NT2/D1 (cell line): ENCODE measurements at regions not wholly inside any gene's neighbourhood (a gene's known extent, or its start where the extent isn't known, plus 50 kb on each side); places are given as distances from the start of the nearest gene placed in this dataset.

ENCODE experiments used
- SUZ12 ChIP-seq: IDR thresholded peaks from 2 replicates; pipeline ENCODE4 v1.6.1; 2011; ENCODE audit not compliant: insufficient read length, insufficient read depth; ENCODE audit errors: extremely low read depth
- YY1 ChIP-seq: IDR thresholded peaks from 2 replicates; pipeline ENCODE4 v1.6.1; 2011; ENCODE audit not compliant: insufficient read length, insufficient read depth
- ZNF274 ChIP-seq: IDR thresholded peaks from 2 replicates; pipeline ENCODE4 v1.6.1; 2011; ENCODE audit warnings: mild to moderate bottlenecking, low read depth, low read length

DNA sequence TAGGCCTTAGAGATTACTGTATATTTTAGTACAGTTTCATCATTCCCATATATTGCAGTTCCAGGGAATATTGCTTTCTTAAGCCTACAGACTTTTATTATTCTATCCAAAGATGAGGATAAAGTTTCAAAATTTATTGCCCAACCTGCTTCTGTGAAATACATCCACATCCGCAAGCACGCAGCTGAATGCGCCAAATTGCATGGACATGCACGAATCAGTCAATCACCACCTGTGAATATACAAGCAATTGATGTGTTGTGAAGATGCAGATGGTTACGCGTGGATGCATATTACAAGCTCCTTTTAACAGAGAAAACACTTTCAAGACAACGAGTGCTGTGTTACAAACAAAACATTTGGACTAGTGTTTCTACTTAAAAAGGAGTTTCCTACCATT is 577.8 kb upstream of the PLXNA2 start:
- TF ChIP-seq SUZ12 (no peak), YY1 (no peak), ZNF274 (no peak)
